GM13976 (cell line): ENCODE measurements at regions not wholly inside any gene's neighbourhood (a gene's known extent, or its start where the extent isn't known, plus 50 kb on each side); places are given as distances from the start of the nearest gene placed in this dataset.

Experiments used
- DNase-seq: peaks from one replicate; pipeline ENCODE4 v3.0.0; 2012; ENCODE audit warnings: low spot score
- CTCF ChIP-seq: IDR thresholded peaks from 2 replicates; pipeline ENCODE4 v1.5.1; 2012; ENCODE audit warnings: borderline replicate concordance, mild to moderate bottlenecking; ENCODE audit not compliant: insufficient read depth; ENCODE audit errors: extremely low read depth, missing control alignments, control extremely low read depth
- in situ Hi-C: fragments of 300-500 bp; cut with MboI; formaldehyde crosslinking; loops from one replicate; pipeline ENCODE4 v1.12.0; 2022; ENCODE audit warnings: low sequenced_read_pairs, mixed read lengths, inconsistent platforms; ENCODE audit not compliant: unreplicated experiment

GRCh38 chr13:80048030-80048429 lies 292.9 kb downstream of the SPRY2 start:
- no peak for TF ChIP-seq CTCF
- no peak for DNase-seq
- in situ Hi-C loops, result no loop called here

- in situ Hi-C loops, result no loop called here
- DNase-seq, result no peak
- TF ChIP-seq CTCF, result no peak
Measured at GRCh38 chr13:80047406-80047805, 293.5 kb downstream of the SPRY2 start.

GRCh38 chr13:80040981-80041317 lies 300.0 kb downstream of the SPRY2 start:
- in situ Hi-C loops, result no loop called here
- DNase-seq, result no peak
- TF ChIP-seq CTCF, result no peak

GRCh38 chr13:80040196-80040980 lies 300.5 kb downstream of the SPRY2 start:
- no peak for TF ChIP-seq CTCF
- in situ Hi-C loops, result no loop called here
- DNase-seq, result no peak

GRCh38 chr13:80039000-80039399 lies 301.9 kb downstream of the SPRY2 start:
- in situ Hi-C loops, result no loop called here
- DNase-seq, result no peak
- no peak for TF ChIP-seq CTCF

- TF ChIP-seq CTCF, result no peak
- in situ Hi-C loops, result no loop called here
- no peak for DNase-seq
Measured at GRCh38 chr13:80038371-80038770, 302.6 kb downstream of the SPRY2 start.
